Left colon (tissue), 2 donors: ENCODE measurements at regions not wholly inside any gene's neighbourhood (a gene's known extent, or its start where the extent isn't known, plus 50 kb on each side); places are given as distances from the start of the nearest gene placed in this dataset.

Experiments used
- ATAC-seq: fragments of 200-7000 bp; cut with Tn5 transposase; one replicate; pipeline ENCODE4 v1.9.1; 2020; ENCODE audit warnings: mild to moderate bottlenecking, moderate library complexity
- DNase-seq, 2 donors: peaks; one replicate each; pipeline ENCODE4 v3.0.0-alpha.2; 2020
- intact Hi-C, 2 donors: fragments of 100-400 bp; cut with DNase I in 1 of 2; cut with micrococcal nuclease in 1 of 2; formaldehyde crosslinking; loops; one replicate each; pipeline versions ENCODE4 v1.11.2 to v1.14.0; 2022; cut with DNase I, micrococcal nuclease
- donor health status: DM: no; HTN: no; CAD: no.
- donor health status: DM: yes; HTN: yes; CAD: no.

DNA sequence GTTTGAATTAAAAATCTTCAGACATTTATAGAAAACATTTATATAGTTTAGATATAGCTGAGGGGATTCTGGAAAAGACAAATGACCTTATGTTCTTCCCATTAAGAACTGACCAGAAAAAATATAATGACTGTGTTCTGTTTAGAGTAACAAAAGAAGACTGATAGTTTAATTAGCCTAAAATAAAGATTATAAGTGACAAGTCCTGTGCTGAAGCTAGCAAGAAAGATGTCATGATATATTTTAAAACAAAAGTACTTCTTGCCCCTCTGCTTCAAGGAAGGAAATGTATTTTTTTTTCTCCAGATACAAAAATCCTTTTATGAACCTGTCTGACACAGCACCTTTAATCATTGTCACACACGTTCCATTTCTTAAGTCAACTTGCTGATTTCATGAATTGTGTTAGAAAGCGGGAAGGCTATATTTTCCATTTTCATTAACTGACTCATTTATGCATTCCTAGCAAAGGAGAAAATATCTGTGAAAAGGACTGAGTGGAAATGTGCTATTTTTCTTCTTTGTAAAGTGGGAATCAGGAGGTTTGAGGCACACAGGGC, 690.7 kb upstream of the GOT2 start:
- intact Hi-C loops = no loop called here
- DNase-seq = no peak
- no peak for ATAC-seq

DNA sequence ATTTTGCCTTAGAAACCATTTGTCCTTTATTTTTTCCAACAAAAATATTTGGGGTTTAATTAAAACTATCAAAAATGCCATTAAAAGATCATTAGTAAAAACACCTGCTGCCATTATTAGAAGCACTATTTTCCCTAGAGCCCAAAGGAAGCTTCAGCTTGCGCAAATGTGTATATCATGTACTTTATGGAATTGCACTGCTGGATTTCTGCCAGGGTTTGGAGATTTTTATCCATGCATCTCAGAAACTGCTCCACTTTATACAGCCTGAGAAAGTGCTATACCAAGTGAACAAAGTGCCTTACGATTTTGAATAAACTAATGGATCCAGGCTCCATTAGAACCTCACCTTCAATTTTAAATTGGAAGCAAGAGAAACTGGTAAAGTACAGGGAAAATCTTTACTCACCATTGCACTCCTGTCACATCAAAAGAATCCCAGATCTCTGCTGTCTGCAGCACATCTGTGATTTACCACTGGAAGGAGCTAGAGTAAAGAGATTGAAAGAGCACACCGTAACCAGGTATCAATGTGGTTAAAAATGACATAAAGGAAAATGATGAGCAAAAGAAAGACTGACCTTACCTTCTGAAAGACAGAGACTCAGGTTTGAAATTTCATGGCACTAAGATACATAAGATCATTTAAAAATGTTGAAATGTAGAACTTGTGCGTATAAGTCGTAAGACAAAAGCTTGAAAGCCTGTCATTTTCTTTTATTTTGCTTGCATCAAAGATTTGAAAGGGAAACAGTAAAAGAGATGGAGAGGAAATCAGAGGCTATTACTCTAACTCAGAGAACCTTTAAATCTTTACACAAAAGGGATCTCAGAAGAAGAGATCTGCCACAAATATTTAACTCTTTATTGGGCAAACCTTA, 678.1 kb upstream of the GOT2 start:
- ATAC-seq = no peak
- intact Hi-C loops = no loop called here
- no peak for DNase-seq

DNA sequence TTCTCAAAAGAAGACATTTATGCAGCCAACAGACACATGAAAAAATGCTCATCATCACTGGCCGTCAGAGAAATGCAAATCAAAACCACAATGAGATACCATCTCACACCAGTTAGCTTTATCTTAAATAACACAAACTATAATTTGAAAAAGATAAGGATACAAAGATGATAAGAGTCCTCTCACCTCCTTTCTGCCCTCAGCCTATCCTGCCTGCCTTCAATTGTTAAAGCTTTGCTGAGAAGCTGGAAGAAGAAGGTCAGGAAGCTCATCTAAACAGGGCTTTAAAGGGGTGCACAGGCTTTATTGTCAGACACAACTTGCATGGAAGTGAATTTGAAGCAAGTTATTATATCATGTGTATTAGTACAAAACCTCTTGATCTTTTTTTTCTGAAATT, 676.3 kb upstream of the GOT2 start:
- DNase-seq = no peak
- ATAC-seq = no peak
- intact Hi-C loops = no loop called here

DNA sequence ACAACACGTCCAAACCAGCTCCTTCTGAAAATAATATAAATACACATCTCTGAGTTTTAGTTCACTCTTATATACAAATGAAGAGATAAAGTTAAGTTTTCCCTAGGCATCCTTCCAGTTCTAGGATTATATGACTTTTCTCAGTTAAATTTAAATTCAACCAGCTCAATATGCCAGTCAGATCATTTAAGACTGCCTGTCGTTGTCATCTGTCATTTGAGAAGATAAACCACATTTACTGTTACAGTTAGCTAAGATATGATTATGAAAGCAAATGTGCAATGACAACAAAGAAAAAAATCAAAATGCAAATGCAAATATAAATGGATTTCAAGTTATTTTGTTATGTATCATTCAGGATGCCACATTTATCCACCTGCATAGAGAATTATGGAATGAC, 671.7 kb upstream of the GOT2 start:
- no peak for DNase-seq
- intact Hi-C loops = no loop called here
- ATAC-seq = no peak

DNA sequence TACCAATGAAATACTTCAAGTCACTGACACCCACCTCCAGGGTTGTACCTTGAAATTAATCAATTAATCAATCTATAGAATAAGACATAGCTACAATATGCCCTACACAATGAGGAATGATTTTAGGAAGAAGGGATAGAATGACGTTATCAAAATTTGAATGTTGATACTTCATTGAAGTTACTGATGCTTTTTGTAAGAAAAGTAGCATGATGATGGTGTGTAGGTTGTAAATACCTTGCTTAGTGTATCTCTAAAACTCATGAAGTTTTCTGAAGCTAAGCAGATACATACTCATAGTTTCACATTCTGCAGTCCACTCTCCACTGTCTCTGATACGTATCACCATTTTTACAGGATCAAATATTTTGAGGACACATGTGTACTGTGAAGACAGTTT, 670.4 kb upstream of the GOT2 start:
- intact Hi-C loops = no loop called here
- ATAC-seq (no peak), DNase-seq (no peak)

DNA sequence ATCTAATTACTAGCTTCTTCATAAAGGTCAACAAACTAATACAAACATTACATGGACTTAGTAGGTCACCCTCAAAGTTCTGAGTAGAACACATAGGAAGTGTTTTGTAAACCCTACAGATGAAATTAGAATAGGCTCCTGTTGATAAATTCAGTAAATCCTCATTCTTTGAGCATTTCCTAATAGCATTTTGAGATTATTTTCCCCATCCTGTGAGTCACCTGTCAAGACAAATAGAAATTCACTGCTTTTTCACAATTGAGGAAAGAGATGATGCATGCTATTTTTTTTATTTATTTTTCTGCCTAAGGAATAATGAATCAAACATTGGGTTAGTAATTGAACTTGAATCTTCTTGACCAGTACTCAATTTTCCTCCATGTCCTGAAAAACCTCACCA, 666.7 kb upstream of the GOT2 start:
- ATAC-seq (no peak), DNase-seq (no peak)

DNA sequence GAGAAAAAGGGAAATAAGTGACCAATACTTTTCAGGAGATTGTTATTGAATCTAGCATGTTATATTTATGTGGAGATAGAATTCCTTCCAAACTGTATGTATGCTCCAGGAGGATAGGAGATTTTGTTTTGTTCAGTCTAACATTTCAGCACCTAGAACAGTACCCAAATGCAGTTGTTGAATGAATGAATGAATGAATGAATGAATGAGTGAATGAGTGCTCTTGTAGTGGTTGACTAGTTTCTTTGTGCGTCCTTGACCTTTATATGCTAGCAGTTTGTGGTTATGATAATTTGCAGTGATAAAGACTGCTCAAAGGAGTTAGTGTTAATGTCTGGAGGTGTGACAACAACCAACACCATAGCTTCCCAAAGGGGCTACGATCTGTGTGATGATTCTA, 663.5 kb upstream of the GOT2 start:
- ATAC-seq (no peak), DNase-seq (no peak)
- intact Hi-C loops = no loop called here

More for the DNA sequence above, 666.7 kb upstream of the GOT2 start:
- intact Hi-C loops = no loop called here

DNA sequence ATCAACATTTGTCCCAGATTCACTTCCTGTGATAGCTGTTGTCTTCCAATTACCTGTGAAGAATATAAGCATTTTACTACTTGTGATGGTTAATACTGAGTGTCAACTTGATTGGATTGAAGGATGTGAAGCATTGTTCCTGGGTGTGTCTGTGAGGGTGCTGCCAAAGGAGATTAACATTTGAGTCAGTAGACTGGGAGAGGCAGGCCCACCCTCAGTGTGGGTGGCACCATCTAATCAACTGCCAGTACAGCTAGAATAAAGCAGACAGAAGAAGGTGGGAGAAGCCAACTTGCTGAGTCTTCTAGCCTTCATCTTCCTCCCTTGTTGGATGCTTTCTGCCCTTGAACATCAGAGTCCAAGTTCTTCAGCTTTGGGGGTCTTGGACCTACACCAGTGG, 660.4 kb upstream of the GOT2 start:
- intact Hi-C loops = no loop called here
- DNase-seq (no peak), ATAC-seq (no peak)

DNA sequence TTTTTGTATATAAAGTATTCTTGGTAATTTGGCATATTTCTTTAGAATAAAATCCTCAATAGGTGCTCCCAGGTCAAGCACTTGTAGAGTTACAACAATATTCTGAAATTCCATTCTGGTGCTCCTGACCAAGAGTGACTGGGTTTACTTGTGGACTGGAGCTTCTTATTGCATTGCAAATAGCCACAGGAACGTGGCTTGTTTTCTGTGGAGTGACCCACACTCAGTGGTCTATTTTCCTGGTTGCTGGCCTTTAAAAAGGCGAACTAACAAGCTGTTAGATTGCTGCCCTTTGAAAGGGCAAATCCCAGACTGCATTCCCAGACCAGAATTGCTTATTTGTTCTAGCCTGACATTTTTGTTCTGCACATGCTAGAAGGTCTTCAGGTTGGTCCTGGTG, 658.8 kb upstream of the GOT2 start:
- ATAC-seq (no peak), DNase-seq (no peak)
- intact Hi-C loops = no loop called here

DNA sequence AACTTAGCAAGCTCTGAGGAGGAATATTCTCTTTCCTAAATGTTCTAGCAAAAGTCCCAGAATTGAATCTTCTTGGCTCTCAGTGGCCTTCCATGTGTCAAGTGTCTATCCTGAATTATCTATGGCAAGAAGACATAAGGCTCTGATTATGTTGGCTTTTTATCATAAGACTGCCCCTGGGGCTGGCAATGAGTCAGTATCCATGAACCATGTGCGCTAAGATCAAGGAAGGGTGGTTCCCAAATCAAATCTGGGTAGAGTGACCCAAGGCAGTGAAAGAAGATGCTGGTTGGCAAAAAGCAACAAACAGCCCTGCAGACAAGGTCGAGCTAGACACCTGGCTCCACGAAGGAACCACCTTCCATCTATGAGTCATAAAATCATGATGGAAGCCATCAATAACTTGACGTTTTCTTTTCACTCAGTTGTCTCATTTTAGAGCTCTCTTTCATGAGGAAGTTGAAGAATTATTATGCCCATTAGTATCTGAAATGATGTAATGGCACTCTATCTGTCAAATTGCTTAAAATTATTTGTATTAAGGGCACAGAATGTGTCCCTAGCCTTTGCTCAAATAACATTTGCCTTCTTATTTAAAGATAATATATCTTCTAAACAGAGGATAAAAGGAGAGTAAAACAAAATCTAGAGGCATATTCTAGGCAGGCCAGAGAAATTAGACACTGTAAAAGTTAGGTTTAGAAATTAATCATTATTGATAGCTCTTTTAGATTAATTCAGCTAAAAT, 657.7 kb upstream of the GOT2 start:
- intact Hi-C loops = no loop called here
- DNase-seq (no peak), ATAC-seq (no peak)

DNA sequence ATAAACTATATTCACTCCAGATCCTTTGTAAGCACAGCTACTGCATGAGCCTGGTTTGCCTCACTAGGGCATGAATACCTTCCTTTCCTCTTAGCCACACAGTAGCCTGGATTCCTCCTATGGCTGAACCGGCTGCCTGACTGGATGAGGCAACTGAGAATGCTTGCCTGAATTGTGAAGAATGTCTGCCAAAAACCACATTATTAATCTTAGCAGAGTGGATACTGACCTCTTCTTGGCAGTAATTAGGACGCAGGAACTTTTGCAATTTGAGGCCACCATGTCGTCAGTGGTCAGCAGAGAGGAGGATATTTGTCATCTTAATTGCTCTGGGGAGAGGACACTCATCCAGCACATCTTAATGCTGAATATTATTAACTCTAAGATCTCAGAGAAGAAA, 651.8 kb upstream of the GOT2 start:
- intact Hi-C loops = no loop called here
- DNase-seq (no peak), ATAC-seq (no peak)

DNA sequence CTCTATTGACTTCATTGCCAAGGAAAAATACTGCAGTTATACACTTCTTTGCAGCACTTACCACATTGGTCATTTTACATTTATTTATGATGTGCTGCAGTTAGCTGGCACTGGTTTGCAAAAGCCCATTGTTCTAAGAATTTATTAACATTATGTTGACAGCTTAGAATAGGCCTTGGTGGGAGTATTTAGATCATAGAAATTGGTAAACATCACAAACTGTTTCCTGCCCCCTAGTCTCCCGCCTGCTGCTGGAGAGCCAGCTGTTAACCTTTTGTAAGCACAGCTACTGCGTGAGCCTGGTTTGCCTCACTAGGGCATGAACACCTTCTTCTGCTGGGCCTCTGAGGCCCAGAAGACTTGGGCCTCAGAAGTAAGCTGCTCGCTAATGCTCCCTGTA, 651.4 kb upstream of the GOT2 start:
- intact Hi-C loops = no loop called here
- ATAC-seq (no peak), DNase-seq (no peak)

DNA sequence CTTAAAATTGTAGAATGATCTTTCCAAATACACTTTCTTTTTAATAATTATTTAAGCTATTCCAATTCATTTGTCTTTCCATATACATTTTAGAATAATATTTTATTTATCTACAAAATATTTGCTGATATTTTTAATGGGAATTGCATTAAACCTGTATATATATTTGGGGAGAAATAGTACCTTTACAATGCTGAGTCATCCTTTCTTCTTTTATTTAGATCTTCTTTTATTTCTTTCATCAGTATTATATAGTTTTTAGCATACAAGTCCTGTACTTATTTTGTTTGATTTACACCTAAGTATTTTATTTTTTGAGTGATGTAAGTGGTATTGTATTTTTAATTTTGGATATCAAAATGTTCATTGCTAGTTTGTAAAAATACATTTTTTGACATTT, 639.5 kb upstream of the GOT2 start:
- ATAC-seq (no peak), DNase-seq (no peak)
- intact Hi-C loops = no loop called here

DNA sequence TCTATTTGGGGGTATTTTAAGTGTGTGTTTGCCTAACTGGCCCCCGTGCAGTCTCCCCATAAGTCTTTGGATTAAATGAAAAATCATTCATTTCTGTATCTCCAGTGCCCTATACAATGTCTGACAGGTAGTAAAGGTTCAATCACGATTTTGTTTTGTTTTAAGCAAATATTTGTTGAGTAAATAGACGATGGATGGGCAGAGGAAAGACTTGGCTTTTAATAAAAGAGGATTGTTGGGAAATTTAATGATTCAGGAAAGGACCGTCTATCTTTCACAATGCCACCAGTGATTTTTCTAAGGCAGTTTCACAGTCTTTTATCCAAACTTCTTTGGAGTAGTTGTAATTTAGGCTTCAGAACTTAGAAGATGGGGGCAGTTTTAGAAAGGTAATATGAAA, 636.6 kb upstream of the GOT2 start:
- intact Hi-C loops = no loop called here
- ATAC-seq = no peak
- no peak for DNase-seq

DNA sequence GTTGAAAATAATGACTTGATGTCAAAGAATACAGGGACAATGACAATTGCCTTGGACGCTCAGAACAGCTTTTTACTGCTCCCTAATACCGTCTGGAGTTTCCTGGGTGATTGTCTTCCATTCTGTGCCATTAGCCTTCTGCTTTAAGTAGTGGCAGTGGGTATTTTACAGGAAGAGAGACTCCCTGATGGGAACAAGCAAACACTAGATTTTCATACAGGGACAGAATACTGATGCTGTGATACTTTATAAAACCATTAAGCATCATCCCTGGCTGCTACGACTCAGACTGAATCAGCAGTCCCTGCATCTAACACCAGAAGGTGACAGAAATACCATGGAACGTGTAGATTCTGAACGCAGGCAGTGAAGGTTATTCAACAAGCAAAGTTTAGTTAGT, 635.4 kb upstream of the GOT2 start:
- ATAC-seq = no peak
- DNase-seq = no peak

DNA sequence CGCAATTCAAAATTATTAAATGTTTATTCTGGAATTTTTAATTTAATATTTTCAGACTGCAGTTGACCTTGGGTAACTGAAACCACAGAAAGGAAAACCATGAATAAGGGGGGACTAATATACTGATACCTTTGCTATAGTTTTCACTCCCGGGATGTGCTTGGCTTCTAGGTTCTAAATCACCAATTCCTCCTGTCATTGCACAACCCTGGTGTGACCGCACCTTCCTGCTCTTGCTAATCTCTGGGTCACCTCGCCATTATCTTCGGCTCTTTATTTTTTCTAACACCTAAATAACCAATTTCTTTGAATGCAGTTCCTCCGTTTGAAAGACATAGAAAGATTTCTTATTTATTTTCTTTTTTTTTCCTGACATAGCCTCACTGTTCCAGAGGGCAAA, 634.5 kb upstream of the GOT2 start:
- intact Hi-C loops = no loop called here
- DNase-seq (no peak), ATAC-seq (no peak)

More for the DNA sequence above, 635.4 kb upstream of the GOT2 start:
- intact Hi-C loops = no loop called here

DNA sequence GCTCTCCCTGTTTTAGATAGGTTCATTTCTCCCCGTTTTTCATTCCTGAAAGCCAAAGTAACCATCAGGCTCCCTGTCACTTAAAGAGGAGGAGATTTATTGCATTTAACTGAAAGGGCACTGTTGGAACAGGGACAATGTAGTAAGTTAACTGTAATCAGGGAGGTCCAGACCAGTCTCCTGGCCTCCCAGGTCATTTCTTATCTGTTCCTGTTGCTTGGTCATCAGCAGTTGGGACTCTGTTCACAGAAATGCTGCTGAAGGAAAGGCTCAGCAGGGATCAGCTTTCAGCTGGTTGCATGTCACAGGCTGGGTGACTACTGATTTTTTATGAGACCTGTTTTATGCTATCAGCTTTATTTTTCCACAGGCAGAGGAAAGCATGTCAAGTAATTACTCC, 622.6 kb upstream of the GOT2 start:
- no peak for ATAC-seq
- no peak for DNase-seq
- intact Hi-C loops = no loop called here

DNA sequence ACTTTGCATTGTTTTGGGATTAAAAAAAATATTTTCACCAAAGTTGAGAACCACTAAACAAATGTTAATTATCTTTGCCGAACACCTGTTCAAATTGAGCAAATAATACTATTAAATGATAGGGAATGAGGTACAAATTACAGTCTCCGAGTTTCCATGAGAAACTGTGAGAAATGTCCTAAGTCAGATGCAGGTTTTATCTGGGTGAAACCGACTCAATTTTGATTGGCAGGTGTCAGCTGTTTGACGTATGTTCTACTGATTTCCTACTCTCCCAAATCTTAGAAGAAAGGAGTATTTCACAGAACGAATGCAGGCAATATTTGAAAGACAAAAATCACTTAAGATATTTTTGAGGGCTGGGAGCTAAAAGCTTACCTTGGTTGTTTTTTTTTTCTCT, 622.0 kb upstream of the GOT2 start:
- ATAC-seq (no peak), DNase-seq (no peak)
- intact Hi-C loops = no loop called here

DNA sequence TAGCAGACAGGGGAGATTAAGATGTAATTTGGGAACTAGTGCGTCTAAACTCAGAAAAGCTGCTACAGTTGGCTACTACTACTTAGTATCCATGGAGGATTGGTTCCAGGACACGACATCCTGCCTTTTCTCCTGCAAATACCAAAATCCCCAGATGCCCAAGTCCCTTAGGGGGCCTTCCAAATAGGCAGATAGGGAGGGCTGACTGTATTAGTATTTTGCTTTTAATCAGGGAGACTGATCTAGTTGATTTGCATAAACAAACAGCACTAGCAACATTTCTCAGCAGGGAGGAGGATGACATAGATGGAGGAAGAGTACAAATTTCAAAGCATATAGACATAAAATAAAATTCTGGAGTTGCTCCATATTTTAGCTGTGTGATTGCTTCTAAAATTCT, 621.6 kb upstream of the GOT2 start:
- DNase-seq = no peak

DNA sequence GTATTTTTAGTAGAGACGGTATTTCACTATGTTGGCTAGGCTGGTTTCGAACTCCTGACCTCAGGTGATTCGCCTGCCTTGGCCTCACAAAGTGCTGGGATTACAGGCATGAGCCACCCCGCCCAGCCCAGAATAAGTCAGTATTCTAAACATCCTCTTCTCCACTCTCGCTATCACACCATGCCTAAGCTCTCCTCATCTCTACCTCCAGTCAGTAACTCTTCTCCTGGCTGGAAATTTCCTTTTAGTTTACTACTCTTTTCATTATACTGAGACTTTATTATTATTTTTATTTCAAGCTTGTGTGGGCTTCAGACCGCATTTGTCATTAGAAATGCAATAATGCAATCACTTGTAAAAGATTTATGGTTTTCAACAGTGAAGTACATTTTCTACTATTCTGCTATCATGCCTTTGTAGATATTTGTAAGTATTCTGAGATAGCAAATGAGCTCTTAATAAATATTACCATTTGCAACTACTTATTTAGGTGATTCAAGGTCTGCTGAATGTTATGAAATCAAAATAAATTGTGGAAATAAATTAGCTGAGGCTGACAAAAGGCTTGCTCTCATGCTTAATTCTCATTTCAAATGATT, 617.3 kb upstream of the GOT2 start:
- intact Hi-C loops = no loop called here
- no peak for DNase-seq
- no peak for ATAC-seq

More for the DNA sequence above, 621.6 kb upstream of the GOT2 start:
- no peak for ATAC-seq
- intact Hi-C loops = no loop called here
